Lower lobe of right lung (tissue), 2 donors: ENCODE measurements at regions not wholly inside any gene's neighbourhood (a gene's known extent, or its start where the extent isn't known, plus 50 kb on each side); places are given as distances from the start of the nearest gene placed in this dataset.

Experiments used
- ATAC-seq, 2 donors: fragments of 200-7000 bp; cut with Tn5 transposase; one replicate each; pipeline ENCODE4 v1.9.1; 2020 to 2022; ENCODE audit warnings: mild to moderate bottlenecking in 2 of 2, moderate library complexity in 2 of 2
- DNase-seq: peaks from one replicate; pipeline ENCODE4 v3.0.0-alpha.2; 2020
- H3K27ac ChIP-seq: fragments of 200-600 bp; one replicate; pipeline ENCODE4 v1.8.0; 2022
- H3K27me3 ChIP-seq: fragments of 200-600 bp; one replicate; pipeline ENCODE4 v1.8.0; 2022; ENCODE audit warnings: low read depth
- H3K36me3 ChIP-seq: fragments of 200-600 bp; one replicate; pipeline ENCODE4 v1.8.0; 2022; ENCODE audit warnings: mild to moderate bottlenecking
- H3K4me1 ChIP-seq: fragments of 200-600 bp; one replicate; pipeline ENCODE4 v1.8.0; 2022
- H3K4me3 ChIP-seq: fragments of 200-600 bp; one replicate; pipeline ENCODE4 v1.8.0; 2022; ENCODE audit warnings: mild to moderate bottlenecking
- H3K9me3 ChIP-seq: fragments of 200-600 bp; one replicate; pipeline ENCODE4 v1.8.0; 2022
- intact Hi-C: fragments of 100-400 bp; cut with DNase I; formaldehyde crosslinking; loops from one replicate; pipeline ENCODE4 v1.11.0; 2022
- TF ChIP-seq, protein P1 (sequence below): fragments of 200-600 bp; IDR thresholded peaks from one replicate; pipeline ENCODE4 v1.8.0; 2022; ENCODE audit warnings: antibody characterized with exemption, mild to moderate bottlenecking
- donor health status: DM: no; HTN: yes; CAD: no; lungs with severe emphysema.

DNA sequence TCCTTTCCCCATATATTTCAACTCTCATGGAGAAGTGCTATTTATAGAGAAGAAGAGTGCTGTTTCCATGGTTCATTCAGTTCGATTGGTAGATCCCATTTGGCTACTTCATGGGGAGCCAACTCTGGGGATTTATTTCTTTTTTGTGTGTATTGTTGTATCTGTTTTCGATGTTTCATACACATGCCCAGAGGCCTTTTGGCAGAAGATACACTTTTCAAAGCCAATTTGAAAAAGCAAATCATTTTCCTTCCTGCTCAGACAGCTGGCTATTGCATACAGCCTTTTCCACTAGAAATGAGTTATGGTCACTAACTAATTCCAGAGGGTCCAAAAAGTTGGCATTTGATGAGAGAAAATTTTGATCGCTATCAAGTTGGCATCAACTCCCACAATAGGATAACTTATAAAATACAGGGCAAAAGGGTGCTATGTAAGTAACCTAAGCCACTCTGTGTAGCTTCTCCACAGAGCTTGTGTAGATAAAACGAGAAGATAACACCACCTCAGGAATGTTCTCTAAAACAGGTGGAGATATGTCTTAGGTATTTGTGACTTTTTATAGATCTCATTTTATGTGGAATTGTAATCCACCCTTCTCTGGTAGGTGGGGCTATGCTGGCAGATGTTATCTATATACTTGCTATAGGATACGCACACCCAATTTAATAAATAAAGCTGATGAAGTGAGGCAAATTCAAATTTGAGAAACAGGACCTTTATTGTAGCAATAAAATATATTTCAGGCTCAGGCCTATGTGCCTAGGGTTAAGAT, 798.5 kb downstream of the SATB2 start:
- no peaks in the 10 kb centered on the region for H3K4me1 ChIP-seq
- H3K36me3 ChIP-seq = no peaks in the 10 kb centered on the region
- no peak for ATAC-seq
- TF ChIP-seq, protein P1, sequence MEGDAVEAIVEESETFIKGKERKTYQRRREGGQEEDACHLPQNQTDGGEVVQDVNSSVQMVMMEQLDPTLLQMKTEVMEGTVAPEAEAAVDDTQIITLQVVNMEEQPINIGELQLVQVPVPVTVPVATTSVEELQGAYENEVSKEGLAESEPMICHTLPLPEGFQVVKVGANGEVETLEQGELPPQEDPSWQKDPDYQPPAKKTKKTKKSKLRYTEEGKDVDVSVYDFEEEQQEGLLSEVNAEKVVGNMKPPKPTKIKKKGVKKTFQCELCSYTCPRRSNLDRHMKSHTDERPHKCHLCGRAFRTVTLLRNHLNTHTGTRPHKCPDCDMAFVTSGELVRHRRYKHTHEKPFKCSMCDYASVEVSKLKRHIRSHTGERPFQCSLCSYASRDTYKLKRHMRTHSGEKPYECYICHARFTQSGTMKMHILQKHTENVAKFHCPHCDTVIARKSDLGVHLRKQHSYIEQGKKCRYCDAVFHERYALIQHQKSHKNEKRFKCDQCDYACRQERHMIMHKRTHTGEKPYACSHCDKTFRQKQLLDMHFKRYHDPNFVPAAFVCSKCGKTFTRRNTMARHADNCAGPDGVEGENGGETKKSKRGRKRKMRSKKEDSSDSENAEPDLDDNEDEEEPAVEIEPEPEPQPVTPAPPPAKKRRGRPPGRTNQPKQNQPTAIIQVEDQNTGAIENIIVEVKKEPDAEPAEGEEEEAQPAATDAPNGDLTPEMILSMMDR = no peak
- DNase-seq = no peak
- intact Hi-C loops = no loop called here
- H3K9me3 ChIP-seq = no peaks in the 10 kb centered on the region
- no peak overlapping the region for H3K27ac ChIP-seq
- H3K4me3 ChIP-seq = no peak overlapping the region
- H3K27me3 ChIP-seq = no peaks in the 10 kb centered on the region

DNA sequence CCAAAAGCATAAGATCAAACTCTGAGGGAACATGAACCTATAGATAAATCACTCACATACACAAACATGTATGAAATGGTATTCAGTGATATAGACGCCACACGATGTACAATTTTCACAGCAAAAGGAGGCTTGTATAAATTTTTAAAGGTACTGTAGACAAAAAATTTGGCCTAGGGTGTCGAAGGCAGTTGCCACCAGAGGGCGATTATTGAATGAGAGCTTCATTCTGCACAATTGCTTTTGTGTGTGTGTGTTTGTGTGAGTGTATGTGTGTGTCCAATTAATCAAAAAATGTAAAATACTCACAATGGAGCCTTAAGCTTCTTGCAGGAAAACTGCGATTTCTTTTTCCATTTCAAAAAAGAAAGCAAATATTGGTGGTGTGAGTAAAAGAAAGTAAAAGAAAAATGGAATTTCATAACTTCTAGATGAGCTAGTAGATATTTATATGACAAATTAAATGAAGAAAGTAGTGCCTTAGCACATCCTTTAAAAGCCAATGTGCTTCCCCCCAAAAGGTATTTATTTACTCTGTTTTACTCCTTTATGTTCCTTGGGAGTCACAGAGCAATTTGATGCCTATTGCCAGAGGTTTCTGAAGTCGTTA, 800.1 kb downstream of the SATB2 start:
- Histone ChIP-seq H3K4me1 (no peaks in the 10 kb centered on the region), H3K27me3 (no peaks in the 10 kb centered on the region), H3K4me3 (no peak overlapping the region), H3K27ac (no peak overlapping the region), H3K36me3 (no peaks in the 10 kb centered on the region), H3K9me3 (no peaks in the 10 kb centered on the region)
- no peak for DNase-seq
- ATAC-seq = no peak
- intact Hi-C loops = no loop called here
- TF ChIP-seq, protein P1 = no peak

DNA sequence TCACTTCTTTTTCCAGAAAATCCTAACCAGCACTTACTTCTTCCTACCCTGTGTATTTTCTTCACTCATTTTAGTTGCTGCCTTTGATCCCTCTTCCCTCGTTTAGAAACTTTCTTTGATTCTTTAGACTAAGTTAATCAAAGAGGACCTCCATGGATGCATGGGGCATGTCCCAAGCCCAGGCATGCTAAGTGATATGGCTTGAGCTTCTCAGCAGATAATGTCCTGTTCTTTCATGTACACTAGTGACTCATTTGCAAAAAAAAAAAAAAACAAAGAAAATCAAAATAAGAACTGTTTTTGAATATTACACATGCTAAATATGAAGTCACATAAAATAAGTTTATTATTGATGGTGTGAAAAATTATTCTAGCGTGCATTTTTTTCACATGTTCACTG, 800.9 kb downstream of the SATB2 start:
- TF ChIP-seq, protein P1 = no peak
- no peaks in the 10 kb centered on the region for H3K9me3 ChIP-seq
- intact Hi-C loops = no loop called here
- no peak overlapping the region for H3K27ac ChIP-seq
- H3K27me3 ChIP-seq = no peaks in the 10 kb centered on the region
- ATAC-seq = no peak
- DNase-seq = no peak
- H3K4me3 ChIP-seq = no peak overlapping the region
- no peaks in the 10 kb centered on the region for H3K4me1 ChIP-seq
- no peaks in the 10 kb centered on the region for H3K36me3 ChIP-seq

DNA sequence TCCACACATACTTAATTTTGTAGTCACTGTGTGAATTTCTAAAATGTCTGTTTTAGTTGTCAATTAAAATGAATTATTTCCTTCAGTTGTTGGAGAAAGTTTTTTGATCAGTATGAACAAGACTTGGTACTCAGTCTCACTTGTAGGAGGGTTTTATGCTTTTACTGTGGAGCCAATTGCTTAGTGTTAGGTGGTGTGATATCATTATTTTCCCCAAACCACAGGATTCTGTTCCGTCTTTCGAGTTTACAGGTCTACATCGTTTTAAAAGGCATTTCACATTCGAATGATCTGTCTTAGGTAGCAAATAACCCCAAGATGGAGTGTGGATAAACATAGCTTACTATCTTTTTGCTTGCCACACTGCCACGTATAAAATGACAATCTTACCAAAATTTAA, 803.1 kb downstream of the SATB2 start:
- Histone ChIP-seq H3K4me3 (no peak overlapping the region), H3K4me1 (no peaks in the 10 kb centered on the region), H3K27ac (no peak overlapping the region), H3K36me3 (no peaks in the 10 kb centered on the region), H3K27me3 (no peaks in the 10 kb centered on the region), H3K9me3 (no peaks in the 10 kb centered on the region)
- DNase-seq = no peak
- TF ChIP-seq, protein P1 = no peak
- ATAC-seq = no peak
- intact Hi-C loops = no loop called here

DNA sequence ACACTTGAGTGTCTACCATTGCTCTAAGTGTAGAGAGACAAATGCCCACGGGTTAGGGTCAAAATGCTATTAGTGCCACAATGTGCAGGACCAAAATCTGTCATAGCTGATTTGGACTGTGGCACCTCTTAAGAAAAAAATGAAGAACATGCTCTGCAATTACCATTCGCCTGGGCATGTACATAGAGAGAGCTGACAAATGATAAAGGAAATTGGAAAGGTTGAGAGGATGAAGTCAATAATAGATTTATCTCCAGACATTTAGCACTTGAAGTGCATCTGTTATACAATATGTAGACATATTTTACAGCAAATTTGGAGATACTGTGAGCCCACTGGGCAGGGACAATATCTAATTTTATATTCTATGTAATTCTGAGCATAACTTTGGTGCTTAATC, 804.4 kb downstream of the SATB2 start:
- intact Hi-C loops = no loop called here
- H3K36me3 ChIP-seq = no peaks in the 10 kb centered on the region
- no peaks in the 10 kb centered on the region for H3K9me3 ChIP-seq
- H3K27me3 ChIP-seq = no peaks in the 10 kb centered on the region
- ATAC-seq = no peak
- H3K4me1 ChIP-seq = no peaks in the 10 kb centered on the region
- DNase-seq = no peak
- H3K27ac ChIP-seq = no peak overlapping the region
- TF ChIP-seq, protein P1 = no peak
- no peak overlapping the region for H3K4me3 ChIP-seq
